Muscle of leg (tissue), 3 donors: ENCODE measurements at regions not wholly inside any gene's neighbourhood (a gene's known extent, or its start where the extent isn't known, plus 50 kb on each side); places are given as distances from the start of the nearest gene placed in this dataset.

ENCODE experiments used
- DNase-seq: peaks from one replicate; pipeline ENCODE4 v3.0.0; 2013
- H3K27ac ChIP-seq: one replicate; pipeline ENCODE4 v1.5.1; 2013; ENCODE audit warnings: mild to moderate bottlenecking, low read length, control low read depth
- H3K27me3 ChIP-seq: one replicate; pipeline ENCODE4 v1.6.1; 2013; ENCODE audit warnings: low read length; ENCODE audit not compliant: control insufficient read depth, insufficient read depth
- H3K36me3 ChIP-seq: one replicate; pipeline ENCODE4 v1.6.1; 2013; ENCODE audit warnings: low read length; ENCODE audit not compliant: control insufficient read depth, insufficient read depth
- H3K4me1 ChIP-seq: one replicate; pipeline ENCODE4 v1.6.1; 2013; ENCODE audit warnings: low read length; ENCODE audit not compliant: control insufficient read depth, insufficient read depth
- H3K4me3 ChIP-seq: one replicate; pipeline ENCODE4 v1.5.1; 2013; ENCODE audit warnings: low read length, control low read depth
- H3K9me3 ChIP-seq: replicated peaks from 2 replicates; pipeline ENCODE4 v1.6.1; 2013; ENCODE audit warnings: low read depth, low read length; ENCODE audit not compliant: control insufficient read depth
- WGBS: methylation state at CpG from one replicate; pipeline ENCODE4 v1.1.5; 2013; ENCODE audit warnings: missing lambda C conversion rate; ENCODE audit not compliant: insufficient coverage; 5-methylcytosine and 5-hydroxymethylcytosine counted together

DNA sequence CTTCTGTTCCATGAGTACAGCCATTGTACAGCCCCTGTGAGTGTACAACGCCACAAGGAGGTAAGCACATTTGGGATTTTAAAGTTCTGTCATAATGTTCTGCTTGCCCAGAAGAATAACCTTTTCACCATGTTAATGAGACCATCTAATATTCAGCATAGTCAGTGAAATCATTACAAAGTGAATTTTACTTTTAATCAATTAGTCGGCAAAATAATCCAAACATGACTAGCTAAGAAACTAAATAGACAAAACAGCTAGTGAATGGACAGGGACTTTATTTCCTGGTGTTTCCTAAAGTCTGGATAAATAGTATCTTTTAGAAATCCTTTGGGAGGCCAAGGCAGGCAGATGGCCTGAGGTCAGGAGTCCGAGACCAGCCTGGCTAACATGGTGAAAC is 69.0 kb upstream of the NRSN1 start:
- H3K27me3 ChIP-seq = no peaks in the 10 kb centered on the region
- no peaks in the 10 kb centered on the region for H3K9me3 ChIP-seq
- no peaks in the 10 kb centered on the region for H3K36me3 ChIP-seq
- no peak overlapping the region for H3K4me3 ChIP-seq
- no peak overlapping the region for H3K27ac ChIP-seq
- DNase-seq = no peak
- WGBS = no CpG with 5 or more reads among the region's 3 CpGs
- H3K4me1 ChIP-seq = peaks cover 6% of the 10 kb centered on the region

DNA sequence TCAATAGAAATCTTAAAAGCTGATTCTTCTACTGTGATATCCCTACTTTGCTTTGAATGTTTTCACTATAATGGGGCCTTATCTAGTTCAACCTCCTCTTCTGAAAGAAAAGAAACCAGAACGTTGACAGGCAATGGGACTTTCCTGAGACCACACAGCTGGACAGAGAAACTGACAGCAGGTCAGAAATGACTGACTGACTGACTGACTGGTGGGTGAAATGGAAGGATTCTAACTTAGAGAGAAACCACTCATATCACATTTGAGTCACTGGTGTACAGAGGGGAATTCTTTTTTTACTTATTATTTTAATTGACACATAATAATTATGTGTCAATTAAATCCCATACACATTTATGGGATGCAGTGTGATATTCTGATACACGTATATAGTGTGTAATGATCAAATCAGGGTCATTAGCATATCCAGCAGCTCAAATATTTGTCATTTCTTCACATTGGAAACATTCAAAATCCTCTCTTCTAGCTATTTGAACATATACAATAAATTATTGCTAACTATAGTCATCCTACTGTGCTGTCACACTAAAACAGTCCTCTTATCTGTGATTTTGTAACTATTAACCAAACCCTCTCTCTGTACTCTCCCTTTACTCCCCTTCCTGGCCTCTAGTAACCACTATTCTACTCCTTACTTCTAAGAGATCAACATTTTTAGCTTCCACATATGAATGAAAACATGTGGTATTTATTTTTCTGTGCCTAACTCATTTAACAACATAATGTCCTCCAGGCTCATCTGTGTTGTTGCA is 64.8 kb upstream of the NRSN1 start:
- Histone ChIP-seq H3K4me1 (no peaks in the 10 kb centered on the region), H3K4me3 (no peak overlapping the region), H3K9me3 (no peaks in the 10 kb centered on the region), H3K27ac (no peak overlapping the region), H3K36me3 (no peaks in the 10 kb centered on the region), H3K27me3 (no peaks in the 10 kb centered on the region)
- DNase-seq = no peak
- no CpG with 5 or more reads among the region's 2 CpGs for WGBS

- Histone ChIP-seq H3K27me3 (no peaks in the 10 kb centered on the region), H3K9me3 (no peaks in the 10 kb centered on the region), H3K36me3 (no peaks in the 10 kb centered on the region), H3K4me1 (no peaks in the 10 kb centered on the region), H3K4me3 (no peak overlapping the region), H3K27ac (no peak overlapping the region)
- DNase-seq = peak; percentile 34
- 44% methylated on average over 1 of the region's 1 CpG for WGBS
These were observed 61.9 kb upstream of the NRSN1 start for GRCh38 chr6:24064106-24064505.

DNA sequence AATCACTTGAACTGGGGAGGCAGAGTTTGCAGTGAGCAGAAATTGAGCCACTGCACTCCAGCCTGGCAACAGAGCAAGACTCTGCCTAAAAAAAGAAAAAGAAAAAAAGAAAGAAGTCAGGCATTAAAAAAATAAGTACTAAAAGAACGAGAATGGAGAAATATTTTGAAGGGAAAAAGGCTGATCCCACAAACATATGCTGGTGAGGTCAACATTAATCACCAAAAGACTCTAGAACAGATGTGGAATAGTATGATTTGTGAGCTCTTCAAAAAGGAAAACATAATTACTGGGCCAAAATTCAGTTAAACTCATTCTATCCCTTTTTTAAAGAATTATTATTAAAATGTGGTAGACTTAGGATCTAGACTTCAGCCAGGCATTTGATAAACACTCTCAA is 61.2 kb upstream of the NRSN1 start:
- Histone ChIP-seq H3K27me3 (no peaks in the 10 kb centered on the region), H3K9me3 (no peaks in the 10 kb centered on the region), H3K36me3 (no peaks in the 10 kb centered on the region), H3K4me1 (no peaks in the 10 kb centered on the region), H3K27ac (no peak overlapping the region), H3K4me3 (no peak overlapping the region)
- WGBS = no CpG with 5 or more reads among the region's 1 CpG
- DNase-seq = peak; percentile 30

- H3K4me3 ChIP-seq = no peak overlapping the region
- peak; percentile 23 for DNase-seq
- no peaks in the 10 kb centered on the region for H3K27me3 ChIP-seq
- H3K9me3 ChIP-seq = no peaks in the 10 kb centered on the region
- no peaks in the 10 kb centered on the region for H3K36me3 ChIP-seq
- no peaks in the 10 kb centered on the region for H3K4me1 ChIP-seq
- no CpG with 5 or more reads among the region's 3 CpGs for WGBS
- H3K27ac ChIP-seq = no peak overlapping the region
These were observed 56.5 kb upstream of the NRSN1 start for GRCh38 chr6:24069526-24069925.

GRCh38 chr6:24072038-24072746 is 53.8 kb upstream of the NRSN1 start:
- Histone ChIP-seq H3K27ac (no peak overlapping the region), H3K27me3 (no peaks in the 10 kb centered on the region), H3K9me3 (no peaks in the 10 kb centered on the region), H3K4me1 (no peaks in the 10 kb centered on the region), H3K4me3 (no peak overlapping the region), H3K36me3 (no peaks in the 10 kb centered on the region)
- DNase-seq = no peak
- 67% methylated on average over 1 of the region's 6 CpGs for WGBS

GRCh38 chr6:24076011-24076410 is 50.0 kb upstream of the NRSN1 start:
- Histone ChIP-seq H3K4me3 (no peak overlapping the region), H3K9me3 (no peaks in the 10 kb centered on the region), H3K4me1 (no peaks in the 10 kb centered on the region), H3K36me3 (no peaks in the 10 kb centered on the region), H3K27me3 (no peaks in the 10 kb centered on the region), H3K27ac (no peak overlapping the region)
- WGBS = no CpG with 5 or more reads among the region's 1 CpG
- peak; percentile 30 for DNase-seq
